Adrenal gland (tissue), 5 donors: ENCODE measurements at regions not wholly inside any gene's neighbourhood (a gene's known extent, or its start where the extent isn't known, plus 50 kb on each side); places are given as distances from the start of the nearest gene placed in this dataset.

ENCODE experiments used
- POLR2A ChIP-seq, 2 donors: fragments of 450-650 bp; IDR thresholded peaks; one replicate each; pipeline ENCODE4 v1.6.1; 2017; ENCODE audit warnings: antibody characterized with exemption in 2 of 2, mild to moderate bottlenecking in 2 of 2, moderate library complexity in 1 of 2
- TF ChIP-seq, protein P1 (sequence below), 6 experiments: fragments of 450-650 bp in 4 of 6; fragments of 200-600 bp in 2 of 6; sonication (generic) in 1 of 6; IDR thresholded peaks; 1 replicate in 5 of 6; 2 replicates in 1 of 6; pipeline versions ENCODE4 v1.5.1 to v1.8.0; 2016 to 2021; ENCODE audit warnings: antibody characterized with exemption in 6 of 6, mild to moderate bottlenecking in 2 of 6, moderate library complexity in 1 of 6
- donor health status: DM: no; HTN: no; CAD: no.

DNA sequence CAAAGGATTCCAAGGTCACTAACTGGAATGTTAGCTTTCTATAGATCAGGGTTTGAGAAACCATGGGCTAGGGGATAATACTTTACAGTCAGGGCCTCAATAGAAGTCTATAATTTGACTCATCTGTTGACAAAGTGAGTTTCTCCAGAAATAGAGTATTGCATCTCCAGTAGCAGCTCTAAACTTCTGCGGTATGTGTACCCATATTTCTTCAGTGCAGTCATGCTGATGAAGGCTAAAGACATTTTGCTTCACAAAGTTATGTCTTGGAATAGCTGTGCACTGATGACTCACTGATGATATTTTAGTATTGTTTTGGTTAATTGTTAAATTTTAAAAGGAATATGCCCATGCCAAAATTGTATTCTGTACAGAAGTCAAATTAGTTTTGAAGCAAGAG lies 464.9 kb upstream of the AMOT start:
- TF ChIP-seq POLR2A (IDR thresholded peaks at IDR 0.05), result no peak
- TF ChIP-seq, protein P1, sequence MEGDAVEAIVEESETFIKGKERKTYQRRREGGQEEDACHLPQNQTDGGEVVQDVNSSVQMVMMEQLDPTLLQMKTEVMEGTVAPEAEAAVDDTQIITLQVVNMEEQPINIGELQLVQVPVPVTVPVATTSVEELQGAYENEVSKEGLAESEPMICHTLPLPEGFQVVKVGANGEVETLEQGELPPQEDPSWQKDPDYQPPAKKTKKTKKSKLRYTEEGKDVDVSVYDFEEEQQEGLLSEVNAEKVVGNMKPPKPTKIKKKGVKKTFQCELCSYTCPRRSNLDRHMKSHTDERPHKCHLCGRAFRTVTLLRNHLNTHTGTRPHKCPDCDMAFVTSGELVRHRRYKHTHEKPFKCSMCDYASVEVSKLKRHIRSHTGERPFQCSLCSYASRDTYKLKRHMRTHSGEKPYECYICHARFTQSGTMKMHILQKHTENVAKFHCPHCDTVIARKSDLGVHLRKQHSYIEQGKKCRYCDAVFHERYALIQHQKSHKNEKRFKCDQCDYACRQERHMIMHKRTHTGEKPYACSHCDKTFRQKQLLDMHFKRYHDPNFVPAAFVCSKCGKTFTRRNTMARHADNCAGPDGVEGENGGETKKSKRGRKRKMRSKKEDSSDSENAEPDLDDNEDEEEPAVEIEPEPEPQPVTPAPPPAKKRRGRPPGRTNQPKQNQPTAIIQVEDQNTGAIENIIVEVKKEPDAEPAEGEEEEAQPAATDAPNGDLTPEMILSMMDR (IDR thresholded peaks at IDR 0.05), result no peak
